Uterus (tissue), 3 donors: ENCODE measurements at regions not wholly inside any gene's neighbourhood (a gene's known extent, or its start where the extent isn't known, plus 50 kb on each side); places are given as distances from the start of the nearest gene placed in this dataset.

Experiments
- DNase-seq, 2 donors: peaks; one replicate each; pipeline ENCODE4 v3.0.0-alpha.2; 2019 to 2020
- H3K27ac ChIP-seq, 2 donors: fragments of 200-600 bp; sonication (generic); 1 replicate in 1 of 2; 2 replicates in 1 of 2; pipeline ENCODE4 v1.5.1; 2016 to 2018
- H3K27me3 ChIP-seq, 2 donors: fragments of 200-600 bp; sonication (generic); one replicate each; pipeline ENCODE4 v1.5.1; 2018 to 2019; ENCODE audit warnings: control low read depth in 1 of 2
- H3K36me3 ChIP-seq, 2 donors: fragments of 200-600 bp; sonication (generic); one replicate each; pipeline ENCODE4 v1.5.1; 2019; ENCODE audit warnings: control low read depth in 1 of 2
- H3K4me1 ChIP-seq, 2 donors: fragments of 200-600 bp; sonication (generic); one replicate each; pipeline ENCODE4 v1.5.1; 2018 to 2019; ENCODE audit warnings: control low read depth in 1 of 2
- H3K4me3 ChIP-seq, 2 donors: fragments of 200-600 bp; sonication (generic); 1 replicate in 1 of 2; 2 replicates in 1 of 2; pipeline ENCODE4 v1.5.1; 2018 to 2019; ENCODE audit warnings: mild to moderate bottlenecking in 1 of 2
- H3K9me3 ChIP-seq, 2 donors: fragments of 200-600 bp; sonication (generic); one replicate each; pipeline ENCODE4 v1.5.1; 2019; ENCODE audit warnings: control low read depth in 1 of 2
- POLR2A ChIP-seq, 2 donors: fragments of 450-650 bp; IDR thresholded peaks; one replicate each; pipeline ENCODE4 v1.6.1; 2016; ENCODE audit warnings: antibody characterized with exemption in 2 of 2, mild to moderate bottlenecking in 1 of 2, moderate library complexity in 1 of 2
- intact Hi-C: fragments of 100-400 bp; cut with DNase I; formaldehyde crosslinking; loops from one replicate; pipeline ENCODE4 v1.15.1; 2023; ENCODE audit warnings: low total_unique reads
- TF ChIP-seq, protein P1 (sequence below), 4 experiments: fragments of 200-600 bp in 2 of 4; fragments of 450-650 bp in 2 of 4; sonication (generic) in 2 of 4; IDR thresholded peaks; one replicate each; pipeline ENCODE4 v1.5.1; 2016 to 2019; ENCODE audit warnings: antibody characterized with exemption in 4 of 4, mild to moderate bottlenecking in 2 of 4, moderate library complexity in 1 of 4
- donor health status: DM: yes; HTN: yes; CAD: no.

GRCh38 chr6:156131221-156131903 lies 645.8 kb upstream of the ARID1B start:
- Histone ChIP-seq H3K9me3 (no peaks in the 10 kb centered on the region), H3K4me1 (no peaks in the 10 kb centered on the region), H3K4me3 (no peak overlapping the region), H3K27ac (no peak overlapping the region), H3K36me3 (no peaks in the 10 kb centered on the region), H3K27me3 (no peaks in the 10 kb centered on the region)
- TF ChIP-seq, protein P1, sequence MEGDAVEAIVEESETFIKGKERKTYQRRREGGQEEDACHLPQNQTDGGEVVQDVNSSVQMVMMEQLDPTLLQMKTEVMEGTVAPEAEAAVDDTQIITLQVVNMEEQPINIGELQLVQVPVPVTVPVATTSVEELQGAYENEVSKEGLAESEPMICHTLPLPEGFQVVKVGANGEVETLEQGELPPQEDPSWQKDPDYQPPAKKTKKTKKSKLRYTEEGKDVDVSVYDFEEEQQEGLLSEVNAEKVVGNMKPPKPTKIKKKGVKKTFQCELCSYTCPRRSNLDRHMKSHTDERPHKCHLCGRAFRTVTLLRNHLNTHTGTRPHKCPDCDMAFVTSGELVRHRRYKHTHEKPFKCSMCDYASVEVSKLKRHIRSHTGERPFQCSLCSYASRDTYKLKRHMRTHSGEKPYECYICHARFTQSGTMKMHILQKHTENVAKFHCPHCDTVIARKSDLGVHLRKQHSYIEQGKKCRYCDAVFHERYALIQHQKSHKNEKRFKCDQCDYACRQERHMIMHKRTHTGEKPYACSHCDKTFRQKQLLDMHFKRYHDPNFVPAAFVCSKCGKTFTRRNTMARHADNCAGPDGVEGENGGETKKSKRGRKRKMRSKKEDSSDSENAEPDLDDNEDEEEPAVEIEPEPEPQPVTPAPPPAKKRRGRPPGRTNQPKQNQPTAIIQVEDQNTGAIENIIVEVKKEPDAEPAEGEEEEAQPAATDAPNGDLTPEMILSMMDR (IDR thresholded peaks at IDR 0.05), result no peak
- TF ChIP-seq POLR2A (IDR thresholded peaks at IDR 0.05), result no peak
- no peak for DNase-seq
- intact Hi-C loops, result no loop called here

DNA sequence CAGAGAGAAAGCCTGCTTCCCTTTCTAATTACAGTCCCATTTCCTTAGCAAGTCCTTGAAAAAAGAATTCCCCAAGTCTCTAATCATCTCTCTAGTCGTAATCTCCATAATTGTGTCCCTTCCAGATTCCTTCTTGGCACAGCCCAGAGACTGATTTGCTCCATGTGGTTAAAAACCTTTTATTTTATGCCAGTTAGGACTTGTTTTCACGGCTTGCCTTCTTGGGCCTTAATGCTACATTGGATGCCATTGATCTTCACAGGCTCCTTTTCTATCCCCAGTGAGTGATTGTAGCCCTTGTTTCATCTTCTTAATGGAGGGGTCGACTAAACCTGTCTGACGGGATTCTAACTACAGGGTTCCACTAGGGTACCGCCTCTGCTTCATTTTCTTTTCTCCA lies 650.6 kb upstream of the ARID1B start:
- Histone ChIP-seq H3K27ac (no peak overlapping the region), H3K9me3 (no peaks in the 10 kb centered on the region), H3K4me3 (no peak overlapping the region), H3K4me1 (no peaks in the 10 kb centered on the region), H3K36me3 (no peaks in the 10 kb centered on the region), H3K27me3 (no peaks in the 10 kb centered on the region)
- TF ChIP-seq, protein P1 (IDR thresholded peaks at IDR 0.05), result no peak
- no peak for TF ChIP-seq POLR2A (IDR thresholded peaks at IDR 0.05)
- intact Hi-C loops, result no loop called here
- DNase-seq, result no peak

DNA sequence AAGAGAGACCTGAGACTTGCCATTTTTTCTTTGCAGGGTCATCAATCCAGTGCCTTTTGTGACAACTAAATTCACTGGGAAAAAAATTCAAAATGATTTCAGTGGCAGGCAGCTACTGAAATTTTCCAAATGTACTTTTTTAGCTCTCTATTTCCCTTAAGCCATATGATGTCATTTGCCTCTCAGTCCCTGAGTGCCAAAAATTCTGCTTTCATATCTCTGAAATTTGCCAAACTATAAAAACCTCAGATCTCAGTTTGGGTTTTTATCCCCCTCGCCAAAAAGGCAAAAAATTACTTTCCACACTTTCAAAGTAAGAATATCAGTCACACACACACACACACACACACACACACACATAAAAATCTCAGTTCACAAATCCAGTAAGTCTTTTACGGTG lies 651.3 kb upstream of the ARID1B start:
- intact Hi-C loops, result no loop called here
- H3K27me3 ChIP-seq, result no peaks in the 10 kb centered on the region
- H3K36me3 ChIP-seq, result no peaks in the 10 kb centered on the region
- DNase-seq, result no peak
- no peak overlapping the region for H3K27ac ChIP-seq
- TF ChIP-seq, protein P1 (IDR thresholded peaks at IDR 0.05), result no peak
- no peak for TF ChIP-seq POLR2A (IDR thresholded peaks at IDR 0.05)
- no peaks in the 10 kb centered on the region for H3K4me1 ChIP-seq
- H3K9me3 ChIP-seq, result no peaks in the 10 kb centered on the region
- H3K4me3 ChIP-seq, result no peak overlapping the region

- intact Hi-C loops, result no loop called here
- H3K9me3 ChIP-seq, result no peaks in the 10 kb centered on the region
- no peaks in the 10 kb centered on the region for H3K27me3 ChIP-seq
- H3K4me3 ChIP-seq, result no peak overlapping the region
- no peak overlapping the region for H3K27ac ChIP-seq
- no peak for DNase-seq
- no peaks in the 10 kb centered on the region for H3K36me3 ChIP-seq
- H3K4me1 ChIP-seq, result no peaks in the 10 kb centered on the region
- TF ChIP-seq, protein P1 (IDR thresholded peaks at IDR 0.05), result no peak
- no peak for TF ChIP-seq POLR2A (IDR thresholded peaks at IDR 0.05)
Measured at GRCh38 chr6:156123731-156124130, 653.4 kb upstream of the ARID1B start.

DNA sequence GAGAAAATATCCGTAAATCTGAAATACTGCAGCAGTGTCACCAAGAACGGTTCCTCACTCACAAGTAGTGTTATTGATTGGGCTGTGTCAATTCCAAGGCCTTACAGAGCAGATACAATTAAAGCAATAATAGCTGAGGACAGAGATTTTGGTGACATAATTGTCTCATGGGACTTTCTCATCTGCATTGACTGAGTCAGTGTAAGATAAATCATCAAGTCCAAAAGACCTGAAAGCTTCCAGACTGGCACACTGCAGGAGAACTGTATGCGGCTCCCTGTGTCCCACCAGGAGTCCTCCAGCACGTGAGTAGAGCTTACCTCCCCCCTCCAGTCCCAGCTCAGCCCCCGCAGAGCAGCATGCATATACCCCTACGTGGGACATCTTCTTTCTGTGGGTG lies 655.2 kb upstream of the ARID1B start:
- intact Hi-C loops, result no loop called here
- H3K36me3 ChIP-seq, result no peaks in the 10 kb centered on the region
- H3K9me3 ChIP-seq, result no peaks in the 10 kb centered on the region
- TF ChIP-seq, protein P1 (IDR thresholded peaks at IDR 0.05), result no peak
- no peak for TF ChIP-seq POLR2A (IDR thresholded peaks at IDR 0.05)
- no peak overlapping the region for H3K27ac ChIP-seq
- no peak for DNase-seq
- no peaks in the 10 kb centered on the region for H3K4me1 ChIP-seq
- no peaks in the 10 kb centered on the region for H3K27me3 ChIP-seq
- H3K4me3 ChIP-seq, result no peak overlapping the region
